ENCODE measurements at regions not wholly inside any gene's neighbourhood (a gene's known extent, or its start where the extent isn't known, plus 50 kb on each side); places are given as distances from the start of the nearest gene placed in this dataset.

DNA sequence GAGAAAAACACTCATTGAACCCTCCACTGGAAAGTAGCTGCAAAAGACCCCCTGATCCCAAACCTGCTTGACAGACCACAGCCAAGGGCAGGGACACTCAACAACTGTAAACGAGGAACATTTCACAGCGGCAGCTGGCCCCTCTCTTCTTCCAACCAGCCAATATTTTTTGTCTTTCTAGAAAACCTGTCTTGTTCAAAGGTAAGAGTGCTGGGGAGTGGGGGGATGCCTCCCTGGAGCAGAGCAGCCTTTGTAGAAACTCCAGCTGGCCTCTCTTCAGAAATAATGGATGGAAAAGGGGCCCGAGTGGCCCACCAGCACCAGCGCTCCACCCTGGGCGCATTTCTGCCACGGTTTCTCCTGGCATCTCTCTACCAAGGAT, 384.0 kb downstream of the RRAGC start:
- DNase-seq (ENCODE audit: low read depth in 1 of 2, low spot score in 1 of 2) = no peak

DNA sequence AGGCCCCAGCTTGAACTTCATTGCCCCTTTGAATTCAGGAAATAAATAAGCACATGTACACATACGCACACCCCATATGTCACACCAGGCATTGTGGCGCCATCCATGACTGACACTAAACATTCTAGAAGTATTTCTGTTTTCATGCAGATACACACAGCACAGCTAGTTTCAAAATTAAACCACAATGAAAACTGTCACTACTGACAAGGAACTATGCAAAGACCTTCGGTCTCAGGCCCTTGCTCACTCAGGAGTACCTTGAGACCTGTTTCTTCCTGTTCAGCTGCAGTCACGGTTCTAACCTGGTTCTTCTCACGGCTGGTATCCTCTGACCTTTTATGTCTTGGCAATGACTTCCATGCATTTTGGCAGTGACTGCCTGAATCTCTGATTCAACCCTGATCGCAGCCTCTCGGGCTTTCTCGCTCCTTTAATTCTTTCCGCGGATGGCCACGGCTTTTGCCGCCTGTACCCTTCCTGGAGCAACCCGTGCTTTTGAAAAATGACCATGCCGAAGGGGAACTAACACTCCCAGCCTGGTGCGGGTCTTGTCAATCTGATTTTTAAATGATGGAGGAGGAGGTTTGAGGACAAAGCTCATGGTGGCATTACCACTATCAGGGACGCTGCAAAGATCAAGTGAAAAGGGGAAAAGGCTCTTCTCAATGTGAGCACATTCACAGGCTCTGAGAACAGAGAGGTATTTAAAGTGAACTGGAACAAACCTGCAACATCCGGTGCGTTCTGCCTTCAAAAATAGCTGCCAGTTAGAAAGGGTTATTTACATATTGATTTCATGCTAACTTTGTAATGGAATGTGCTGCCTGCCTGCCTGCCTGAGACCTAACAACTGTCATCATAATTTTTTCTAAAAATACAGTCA, 384.6 kb downstream of the RRAGC start:
- DNase-seq (ENCODE audit: low read depth in 1 of 2, low spot score in 1 of 2) = no peak

DNA sequence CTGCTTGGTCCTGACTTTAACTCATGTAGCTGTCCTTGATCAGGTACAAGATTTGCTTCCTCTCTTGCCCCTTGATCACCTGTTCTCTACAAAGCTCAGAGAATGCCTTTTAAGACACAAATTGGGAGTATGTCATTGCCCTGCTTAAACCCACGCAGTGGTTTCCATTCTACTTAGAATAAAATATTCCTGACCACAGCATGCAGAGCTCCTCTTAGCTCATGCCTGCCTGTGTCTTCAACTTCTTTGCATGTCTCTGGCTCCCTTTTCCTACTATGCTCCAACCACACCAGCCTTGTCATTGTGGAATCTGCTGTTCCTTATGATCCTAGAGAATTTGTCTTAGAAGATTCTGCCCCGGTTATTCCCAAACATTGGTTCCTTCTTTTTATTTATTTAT, 393.1 kb downstream of the RRAGC start:
- no peak for DNase-seq (ENCODE audit: low read depth in 1 of 2, low spot score in 1 of 2)

DNA sequence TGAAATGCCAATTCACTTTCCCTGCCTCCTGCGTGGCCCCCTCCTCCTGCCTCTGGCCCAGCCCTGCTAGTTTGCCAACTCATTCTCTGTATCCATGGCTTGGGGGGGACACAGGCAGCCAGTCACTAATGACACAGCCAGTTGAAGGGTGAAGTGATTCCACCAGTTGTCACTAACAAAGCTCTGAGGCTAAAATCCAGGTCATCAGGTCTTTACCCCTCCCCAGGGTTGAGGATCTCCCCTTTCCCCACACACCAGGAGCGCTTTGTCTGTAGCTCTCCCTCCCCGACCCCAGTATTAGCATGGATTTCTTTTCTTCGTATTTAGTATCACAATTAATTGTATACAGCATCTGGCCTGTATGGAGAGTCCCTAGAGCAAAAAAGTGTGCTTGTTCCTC, 394.1 kb downstream of the RRAGC start:
- DNase-seq (ENCODE audit: low read depth in 1 of 2, low spot score in 1 of 2) = no peak

DNA sequence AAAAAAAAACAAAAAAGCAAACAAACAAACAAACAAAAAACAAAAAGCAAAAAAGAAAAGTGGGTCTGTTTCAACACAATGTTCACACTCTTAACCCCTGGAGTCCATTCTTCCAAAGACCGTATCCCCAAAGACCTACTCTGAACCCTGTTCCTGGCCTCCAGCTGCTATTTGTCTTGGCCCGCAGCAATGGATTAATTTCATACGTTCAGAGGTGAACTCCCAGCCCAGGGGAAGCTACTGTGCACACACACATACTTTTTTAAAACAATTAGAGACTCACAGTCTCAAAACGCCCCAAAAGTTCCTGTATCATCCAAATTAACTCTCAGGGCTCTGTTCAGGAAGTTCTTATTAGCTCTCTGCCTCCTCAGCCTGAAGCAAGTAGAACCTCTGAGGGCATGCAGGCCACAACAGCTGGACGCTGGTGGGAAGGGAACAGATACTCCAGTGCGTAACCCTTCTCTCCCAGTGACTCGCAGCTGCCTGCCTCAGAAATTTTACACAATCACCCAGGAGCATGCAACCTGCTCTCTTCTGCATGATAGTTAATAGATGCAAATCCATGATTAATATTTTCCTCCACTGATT, 395.4 kb downstream of the RRAGC start:
- no peak for DNase-seq (ENCODE audit: low read depth in 1 of 2, low spot score in 1 of 2)

DNA sequence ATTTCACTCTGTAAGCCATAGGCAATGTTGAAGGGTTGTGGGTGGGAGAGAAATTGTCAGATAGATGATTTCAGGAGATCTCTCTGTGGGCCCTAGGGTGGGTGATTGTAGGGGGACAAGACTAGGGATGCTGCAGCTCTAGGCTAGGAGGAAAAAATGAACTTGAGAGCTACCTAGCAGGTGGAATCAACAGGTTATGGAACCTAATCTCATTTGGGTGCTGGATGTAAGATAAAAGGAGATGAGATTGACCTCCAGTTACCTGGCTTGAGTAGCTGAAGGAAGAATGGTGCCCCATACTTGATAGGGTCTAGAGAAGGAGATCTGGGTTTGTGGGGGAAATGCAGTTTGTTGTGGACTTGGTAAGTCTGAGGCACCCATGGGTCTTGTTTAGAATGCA, 396.5 kb downstream of the RRAGC start:
- DNase-seq (ENCODE audit: low read depth in 1 of 2, low spot score in 1 of 2) = no peak

DNA sequence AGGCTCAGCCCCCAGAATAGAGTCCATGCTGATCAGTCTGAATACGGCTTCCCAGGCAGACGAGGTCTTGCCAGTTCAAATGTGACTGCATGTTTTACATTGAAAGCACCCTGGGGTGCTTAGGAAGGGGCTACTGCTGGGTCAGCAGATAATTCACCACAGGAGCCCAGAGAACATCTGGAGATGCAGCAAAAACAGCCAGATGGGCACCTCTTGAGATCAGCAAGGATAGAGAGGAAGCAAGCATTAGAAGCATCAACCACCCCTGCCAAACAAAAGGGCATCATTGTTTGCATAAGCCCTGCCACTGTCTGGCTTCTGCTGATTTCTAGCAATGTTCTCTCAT, 403.1 kb downstream of the RRAGC start:
- no peak for DNase-seq (ENCODE audit: low read depth in 1 of 2, low spot score in 1 of 2)

DNA sequence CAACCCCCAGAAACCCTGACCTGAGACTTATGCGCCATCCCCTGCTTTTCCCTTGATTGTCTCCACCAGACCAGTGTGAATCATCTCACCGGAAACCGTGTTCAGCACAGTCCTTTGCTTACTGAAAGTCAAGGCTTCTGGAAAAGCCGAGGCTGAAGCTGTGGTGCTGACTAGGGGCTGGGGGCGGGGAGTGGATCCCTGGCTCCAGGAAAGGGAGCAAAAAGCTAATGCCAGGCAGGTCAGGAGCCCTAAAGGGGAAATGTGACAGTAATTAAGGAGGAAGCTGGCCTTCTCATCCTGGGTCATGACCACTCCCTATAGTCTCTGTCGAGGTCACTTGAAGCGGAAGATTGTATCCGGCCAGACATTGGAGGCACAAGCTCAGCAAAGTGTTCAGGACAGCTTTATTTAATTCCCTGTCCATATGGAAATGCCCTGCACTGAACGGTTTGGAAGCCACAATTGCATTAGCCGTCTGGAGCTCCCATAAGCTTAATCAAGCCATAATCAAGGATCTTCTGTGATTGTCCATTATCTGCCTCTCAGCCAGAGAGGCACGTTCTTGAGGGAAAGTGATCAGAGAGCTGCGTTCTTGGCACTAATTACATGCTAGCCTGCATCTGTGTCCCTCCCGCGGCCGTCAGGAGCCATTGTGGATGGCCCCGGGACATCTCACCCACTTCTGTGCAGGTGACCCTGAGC, 403.6 kb downstream of the RRAGC start:
- DNase-seq (ENCODE audit: low read depth in 1 of 2, low spot score in 1 of 2) = no peak

DNA sequence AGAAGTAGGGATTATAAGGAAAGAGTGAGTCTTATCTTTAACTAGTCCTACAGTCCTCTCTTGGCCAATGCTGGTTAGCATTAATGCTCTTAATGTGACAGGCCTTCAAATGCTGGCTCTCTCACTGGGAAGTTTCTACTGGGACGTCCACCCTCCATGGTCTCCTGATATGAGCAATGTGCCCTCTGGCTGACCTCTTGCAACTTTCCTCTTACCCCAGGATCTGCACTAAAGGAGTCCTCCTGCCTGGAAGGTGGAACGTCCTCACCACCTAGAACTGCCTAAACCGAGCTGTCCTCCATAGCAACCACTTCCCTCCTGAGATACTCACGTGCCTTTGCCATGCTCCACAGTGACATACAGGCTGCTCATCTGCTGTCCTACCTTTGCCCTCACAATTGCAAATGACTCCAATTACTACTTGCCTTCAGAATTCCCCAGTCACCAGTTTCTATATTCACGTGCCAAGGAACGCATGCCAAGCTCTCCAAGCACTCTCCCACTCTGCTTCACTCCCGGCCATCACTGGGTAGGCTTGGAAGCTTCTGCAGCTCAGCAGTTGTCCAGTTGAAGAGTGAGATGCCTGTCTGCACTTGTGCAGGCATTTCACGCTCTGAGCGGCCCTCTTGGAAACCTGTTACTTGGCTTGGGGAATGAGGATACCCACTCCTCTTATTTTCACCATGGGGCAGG, 404.7 kb downstream of the RRAGC start:
- DNase-seq (ENCODE audit: low read depth in 1 of 2, low spot score in 1 of 2) = no peak

DNA sequence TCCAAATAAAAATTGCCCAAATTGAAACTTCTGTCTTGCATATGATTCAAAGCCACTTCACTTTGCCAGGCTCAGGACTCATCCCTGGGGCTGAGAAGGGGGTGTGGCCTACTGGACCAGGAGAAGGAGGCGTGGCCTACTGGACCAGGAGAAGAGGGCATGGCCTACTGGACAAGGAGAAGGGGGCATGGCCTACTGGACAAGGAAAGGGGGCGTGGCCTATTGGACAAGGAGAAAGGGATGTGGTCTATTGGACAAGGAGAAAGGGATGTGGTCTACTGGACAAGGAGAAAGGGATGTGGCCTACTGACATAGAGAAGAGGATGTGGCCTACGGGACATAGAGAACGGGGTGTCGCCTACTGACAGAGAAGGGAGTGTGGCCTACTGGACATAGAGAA, 405.3 kb downstream of the RRAGC start:
- DNase-seq (ENCODE audit: low read depth in 1 of 2, low spot score in 1 of 2) = no peak

DNA sequence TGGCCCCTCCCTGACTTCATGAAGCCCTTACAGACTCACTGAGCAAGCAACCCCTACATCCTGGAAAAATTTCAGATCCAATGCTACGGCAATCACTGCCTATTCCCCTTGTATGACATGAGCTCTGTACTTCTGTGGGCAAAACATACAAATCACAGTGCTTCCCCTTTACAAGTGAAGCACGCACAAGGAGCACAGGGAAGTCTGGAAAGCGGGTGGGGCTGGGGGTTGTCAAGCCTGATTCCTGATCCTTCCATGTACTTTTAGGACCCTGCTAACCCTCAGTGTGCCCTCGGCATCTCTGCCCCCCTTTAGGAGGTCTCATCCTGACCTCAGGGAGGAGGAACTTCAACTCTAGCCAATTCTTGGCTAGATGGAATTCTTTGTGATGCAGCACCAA, 405.7 kb upstream of the POU3F1 start:
- no peak for DNase-seq (ENCODE audit: low read depth in 1 of 2, low spot score in 1 of 2)

DNA sequence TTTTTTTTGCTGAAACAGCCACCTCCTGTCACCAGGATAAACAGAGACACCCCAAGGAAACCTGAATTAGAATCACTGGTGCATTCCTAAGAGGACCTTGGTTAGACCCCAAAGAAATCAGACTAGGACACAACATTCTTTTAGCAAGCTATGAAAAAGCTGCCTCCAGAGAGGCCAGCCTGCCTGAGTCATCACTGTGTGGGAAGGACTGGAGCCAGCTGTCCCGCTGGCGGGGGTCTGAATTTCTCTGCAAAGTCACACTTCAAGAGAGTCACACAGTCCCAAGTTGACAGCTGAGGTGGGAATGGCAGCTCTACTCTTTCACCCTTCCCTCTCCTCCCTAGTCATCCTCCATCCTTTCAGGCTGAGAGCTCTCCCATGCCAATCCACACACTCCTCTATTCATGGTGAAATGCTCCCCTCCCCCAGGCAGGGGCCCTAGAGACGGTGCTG, 405.0 kb upstream of the POU3F1 start:
- no peak for DNase-seq (ENCODE audit: low read depth in 1 of 2, low spot score in 1 of 2)

DNA sequence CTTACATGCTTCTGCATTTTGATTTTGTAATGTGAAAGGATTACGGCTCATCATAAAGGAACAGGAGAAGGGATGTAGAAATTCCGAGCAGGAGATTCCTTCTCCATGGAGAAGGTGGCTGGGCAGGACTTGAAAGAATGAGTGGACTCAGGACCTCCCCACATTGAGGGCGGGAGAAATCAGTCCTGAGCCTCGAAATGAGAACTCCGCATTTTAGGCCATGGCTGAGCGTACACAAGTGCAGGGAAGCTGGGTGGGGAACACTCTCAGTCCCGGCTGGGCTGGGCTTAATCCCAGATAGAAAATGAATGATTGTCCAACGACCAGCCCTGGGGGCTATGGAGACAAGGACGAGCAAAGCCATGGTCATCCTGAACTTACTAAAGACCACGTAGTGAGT, 402.3 kb upstream of the POU3F1 start:
- no peak for DNase-seq (ENCODE audit: low read depth in 1 of 2, low spot score in 1 of 2)

DNA sequence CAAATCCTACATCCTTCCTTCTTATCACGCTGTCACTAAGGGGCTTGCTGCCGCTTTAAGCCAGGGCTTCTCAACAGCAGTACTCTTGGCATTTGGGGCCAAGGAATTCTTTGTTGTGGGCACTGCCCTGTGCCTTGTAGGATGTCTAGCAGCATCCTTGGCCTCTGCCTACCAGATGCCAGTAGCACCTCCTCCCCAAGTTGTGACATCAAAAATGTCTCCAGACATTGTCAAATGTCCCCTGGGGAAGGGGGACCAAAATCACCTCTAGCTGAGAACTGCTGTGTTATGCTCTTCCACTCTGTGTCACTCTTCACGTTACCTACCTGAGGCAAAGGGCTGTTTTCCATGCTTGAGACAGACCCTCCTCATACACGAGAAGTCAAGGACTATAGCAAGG, 400.3 kb upstream of the POU3F1 start:
- DNase-seq (ENCODE audit: low read depth in 1 of 2, low spot score in 1 of 2) = no peak

DNA sequence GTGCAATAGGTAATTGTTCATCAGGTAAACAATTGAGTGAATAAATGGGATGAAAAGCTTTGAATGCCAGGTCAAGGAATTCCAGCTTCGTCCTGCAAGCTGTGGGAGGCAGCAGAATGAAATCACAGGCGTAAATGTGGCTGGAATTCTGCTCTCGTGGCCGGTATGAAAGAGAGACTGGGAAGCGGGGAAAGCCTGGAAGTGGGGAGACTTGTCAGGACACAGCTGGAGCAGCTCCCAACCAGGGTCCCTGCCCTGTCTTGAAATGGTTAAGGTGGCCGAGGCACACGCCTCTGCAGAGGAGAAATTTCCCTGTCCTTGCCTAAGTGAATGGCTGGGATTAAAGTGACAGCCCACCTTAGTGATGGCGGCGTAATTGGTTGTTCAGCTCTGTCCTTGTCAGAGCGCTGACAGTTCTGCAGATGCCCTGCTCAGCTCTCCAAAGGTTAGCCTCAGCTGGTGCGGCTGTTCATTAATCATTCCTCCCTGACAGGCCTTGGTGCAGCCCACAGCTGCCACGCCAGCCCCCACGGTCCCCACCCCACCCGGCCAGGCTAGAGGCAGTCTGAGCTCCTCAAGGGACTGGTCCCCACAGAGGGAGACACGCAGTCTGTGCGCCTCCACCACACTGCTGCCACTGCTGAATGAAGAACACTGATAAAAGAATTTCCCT, 398.3 kb upstream of the POU3F1 start:
- DNase-seq (ENCODE audit: low read depth in 1 of 2, low spot score in 1 of 2) = no peak

DNA sequence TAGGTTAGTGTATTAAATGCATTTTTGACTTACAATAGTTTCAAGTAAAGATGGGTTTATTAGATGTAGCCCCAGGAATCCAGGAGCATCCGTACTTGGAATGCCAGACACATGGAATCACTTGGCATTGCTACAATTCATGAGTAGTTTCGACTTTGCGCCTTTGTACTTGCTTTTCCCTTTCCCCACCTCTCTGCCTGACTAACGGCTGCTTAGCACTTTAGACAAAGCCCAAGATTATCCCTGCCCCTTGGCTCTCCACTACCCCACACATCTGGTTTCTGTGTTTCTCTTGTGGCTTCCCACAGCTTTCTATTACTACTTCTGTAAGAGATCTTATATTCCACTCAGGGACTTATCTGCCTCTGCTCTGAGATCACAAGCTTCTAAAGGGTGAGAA, 397.7 kb upstream of the POU3F1 start:
- no peak for DNase-seq (ENCODE audit: low read depth in 1 of 2, low spot score in 1 of 2)

DNA sequence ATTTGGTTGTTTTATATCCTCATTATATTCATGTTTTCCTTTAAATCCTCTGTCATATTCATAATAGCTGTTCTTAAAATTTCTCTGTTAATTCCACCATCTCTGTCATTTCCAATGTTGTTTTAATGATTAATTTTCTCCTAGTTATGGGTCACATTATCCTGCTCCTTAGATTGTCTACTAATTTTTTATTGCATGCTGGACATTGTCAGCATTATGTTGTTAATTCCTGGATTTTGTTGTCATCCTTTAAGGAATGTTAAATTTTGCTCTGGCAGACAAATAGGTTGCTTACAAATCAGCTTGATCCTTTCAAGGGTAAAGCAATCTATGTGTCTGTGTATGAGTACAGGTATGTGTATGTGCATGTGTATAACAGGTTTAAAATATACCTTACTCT, 393.8 kb upstream of the POU3F1 start:
- no peak for DNase-seq (ENCODE audit: low read depth in 1 of 2, low spot score in 1 of 2)

DNA sequence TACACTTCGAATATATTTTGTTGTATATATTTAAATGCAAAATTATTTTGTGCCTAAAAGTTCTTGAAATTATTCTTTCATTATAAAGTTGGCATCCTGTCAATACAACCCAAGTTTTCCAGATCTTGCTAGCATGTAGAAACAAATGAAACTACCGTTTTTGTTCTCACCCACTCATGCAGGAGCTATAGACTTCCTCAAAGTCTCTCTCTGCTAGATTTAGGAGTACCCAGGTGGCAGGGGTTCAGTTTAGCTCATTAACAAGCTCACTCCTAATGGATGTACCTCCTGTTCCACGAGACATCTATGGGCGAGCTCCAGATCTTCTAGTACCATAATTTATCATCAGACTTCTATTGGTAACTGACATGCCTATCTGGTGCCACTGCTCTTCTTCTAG, 390.2 kb upstream of the POU3F1 start:
- no peak for DNase-seq (ENCODE audit: low read depth in 1 of 2, low spot score in 1 of 2)

DNA sequence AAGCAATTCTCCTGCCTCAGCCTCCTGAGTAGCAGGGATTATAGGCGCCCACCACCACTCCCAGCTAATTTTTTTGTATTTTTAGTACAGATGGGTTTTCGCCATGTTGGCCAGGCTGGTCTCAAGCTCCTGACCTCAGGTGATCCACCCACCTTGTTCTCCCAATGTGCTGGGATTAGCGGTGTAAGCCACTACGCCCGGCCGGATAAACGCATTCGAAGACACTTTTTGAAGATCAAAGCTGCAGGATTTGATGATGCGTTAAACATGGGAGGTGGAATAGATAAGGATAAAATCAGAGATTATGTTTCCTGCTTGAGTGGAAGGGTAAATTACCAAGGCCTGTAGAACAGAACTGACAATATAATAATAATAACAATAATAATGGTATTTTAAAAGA, 389.4 kb upstream of the POU3F1 start:
- no peak for DNase-seq (ENCODE audit: low read depth in 1 of 2, low spot score in 1 of 2)

DNA sequence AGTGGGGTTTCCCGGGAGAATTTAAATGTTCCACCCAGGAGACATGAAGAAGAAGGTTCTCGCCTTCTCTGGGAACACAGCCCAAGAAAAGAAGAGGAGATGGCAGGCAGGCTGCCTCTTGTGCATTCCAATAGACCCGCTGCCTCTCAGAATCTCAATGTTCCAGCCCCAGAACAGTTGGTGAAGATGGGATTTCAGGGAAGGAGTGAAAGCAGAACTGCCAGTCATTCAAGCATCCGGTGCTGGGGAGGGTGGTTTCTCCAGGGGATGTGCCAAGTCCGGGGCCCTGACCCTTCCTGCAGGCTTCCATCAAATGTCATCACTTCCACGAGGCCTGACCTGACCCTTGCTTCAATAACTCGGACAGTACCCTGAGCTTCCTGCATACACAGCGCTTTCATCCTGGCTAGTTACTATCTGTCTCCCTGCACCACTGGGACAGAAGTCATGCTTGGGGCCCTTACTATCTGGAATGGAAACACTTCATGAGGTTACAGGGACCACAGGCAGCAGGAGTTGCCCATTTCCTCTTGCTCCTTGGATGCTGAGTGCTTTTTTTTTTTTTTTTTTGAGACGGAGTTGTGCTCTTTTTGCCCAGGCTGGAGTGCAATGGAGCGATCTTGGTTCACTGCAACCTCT, 386.6 kb upstream of the POU3F1 start:
- DNase-seq (ENCODE audit: low read depth in 1 of 2, low spot score in 1 of 2) = no peak
